Prostate gland (tissue), 2 donors: ENCODE measurements at regions not wholly inside any gene's neighbourhood (a gene's known extent, or its start where the extent isn't known, plus 50 kb on each side); places are given as distances from the start of the nearest gene placed in this dataset.

Experiments
- POLR2A ChIP-seq: fragments of 450-650 bp; IDR thresholded peaks from one replicate; pipeline ENCODE4 v1.6.1; 2016; ENCODE audit warnings: antibody characterized with exemption, mild to moderate bottlenecking
- POLR2AphosphoS5 ChIP-seq: sonication (generic); formaldehyde crosslinking; IDR thresholded peaks from one replicate; pipeline ENCODE4 v1.6.1; 2017; ENCODE audit warnings: antibody characterized with exemption
- TF ChIP-seq, protein P1 (sequence below), 4 experiments: fragments of 200-600 bp in 2 of 4; fragments of 450-650 bp in 2 of 4; sonication (generic) in 2 of 4; IDR thresholded peaks; 1 replicate in 3 of 4; 2 replicates in 1 of 4; pipeline ENCODE4 v1.5.1; 2016 to 2019; ENCODE audit warnings: antibody characterized with exemption in 4 of 4, mild to moderate bottlenecking in 2 of 4, moderate library complexity in 2 of 4

DNA sequence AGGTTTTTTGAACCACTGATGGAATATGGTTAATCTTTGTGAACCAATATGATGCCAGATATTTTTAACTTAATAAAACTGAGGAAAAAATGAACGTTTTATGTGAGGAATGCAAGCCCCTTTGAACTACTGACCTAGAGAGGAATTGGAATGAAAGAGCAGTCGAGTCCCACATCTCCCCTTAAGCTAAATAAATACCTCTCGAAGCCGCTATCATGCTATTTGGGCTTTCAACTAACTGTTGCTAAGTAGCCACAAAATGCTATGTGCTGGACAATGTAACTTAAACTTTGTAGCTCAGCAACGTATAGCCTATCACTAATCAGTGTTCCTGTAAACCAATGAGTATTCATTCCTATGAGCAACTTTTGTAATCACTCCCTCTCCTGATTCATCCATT, 1037.2 kb downstream of the SQOR start:
- TF ChIP-seq, protein P1, sequence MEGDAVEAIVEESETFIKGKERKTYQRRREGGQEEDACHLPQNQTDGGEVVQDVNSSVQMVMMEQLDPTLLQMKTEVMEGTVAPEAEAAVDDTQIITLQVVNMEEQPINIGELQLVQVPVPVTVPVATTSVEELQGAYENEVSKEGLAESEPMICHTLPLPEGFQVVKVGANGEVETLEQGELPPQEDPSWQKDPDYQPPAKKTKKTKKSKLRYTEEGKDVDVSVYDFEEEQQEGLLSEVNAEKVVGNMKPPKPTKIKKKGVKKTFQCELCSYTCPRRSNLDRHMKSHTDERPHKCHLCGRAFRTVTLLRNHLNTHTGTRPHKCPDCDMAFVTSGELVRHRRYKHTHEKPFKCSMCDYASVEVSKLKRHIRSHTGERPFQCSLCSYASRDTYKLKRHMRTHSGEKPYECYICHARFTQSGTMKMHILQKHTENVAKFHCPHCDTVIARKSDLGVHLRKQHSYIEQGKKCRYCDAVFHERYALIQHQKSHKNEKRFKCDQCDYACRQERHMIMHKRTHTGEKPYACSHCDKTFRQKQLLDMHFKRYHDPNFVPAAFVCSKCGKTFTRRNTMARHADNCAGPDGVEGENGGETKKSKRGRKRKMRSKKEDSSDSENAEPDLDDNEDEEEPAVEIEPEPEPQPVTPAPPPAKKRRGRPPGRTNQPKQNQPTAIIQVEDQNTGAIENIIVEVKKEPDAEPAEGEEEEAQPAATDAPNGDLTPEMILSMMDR (IDR thresholded peaks at IDR 0.05) = no peak
- TF ChIP-seq POLR2A (no peak), POLR2AphosphoS5 (no peak)
